NCI-H146 (cell line): ENCODE measurements at regions not wholly inside any gene's neighbourhood (a gene's known extent, or its start where the extent isn't known, plus 50 kb on each side); places are given as distances from the start of the nearest gene placed in this dataset.
"Not testable (repeated sequence)": the region's sequence is repeated elsewhere in the genome, so short reads cannot be mapped to it uniquely, and the experiment has no call there.

Experiments
- DNase-seq: peaks from one replicate; lab custom pipeline; 2025; lab: John Stamatoyannopoulos, UW

- no peak for DNase-seq
Measured at GRCh38 chr19:30870876-30871275, 478.4 kb downstream of the TSHZ3 start.

- no peak for DNase-seq
Measured at GRCh38 chr19:30865511-30865910, 483.7 kb downstream of the TSHZ3 start.

GRCh38 chr19:30864391-30865215, 484.6 kb downstream of the TSHZ3 start:
- no peak for DNase-seq

GRCh38 chr19:30862876-30863275, 486.4 kb downstream of the TSHZ3 start:
- no peak for DNase-seq

GRCh38 chr19:30861919-30862318, 487.3 kb downstream of the TSHZ3 start:
- DNase-seq = no peak

GRCh38 chr19:30857966-30858490, 485.8 kb downstream of the ZNF536 start:
- no peak for DNase-seq

- DNase-seq = no peak
Measured at GRCh38 chr19:30857388-30857787, 485.2 kb downstream of the ZNF536 start.

- DNase-seq = no peak
Measured at GRCh38 chr19:30856786-30857185, 484.6 kb downstream of the ZNF536 start.

- no peak for DNase-seq
Measured at GRCh38 chr19:30856376-30856775, 484.2 kb downstream of the ZNF536 start.

- no peak for DNase-seq
Measured at GRCh38 chr19:30855442-30855841, 483.3 kb downstream of the ZNF536 start.

GRCh38 chr19:30854661-30855060, 482.5 kb downstream of the ZNF536 start:
- DNase-seq = no peak

- no peak for DNase-seq
Measured at GRCh38 chr19:30854207-30854606, 482.0 kb downstream of the ZNF536 start.

GRCh38 chr19:30853036-30853435, 480.9 kb downstream of the ZNF536 start:
- no peak for DNase-seq

GRCh38 chr19:30852168-30852567, 480.0 kb downstream of the ZNF536 start:
- DNase-seq = no peak

GRCh38 chr19:30851646-30852045, 479.5 kb downstream of the ZNF536 start:
- no peak for DNase-seq

- DNase-seq = no peak
Measured at GRCh38 chr19:30848636-30849425, 476.6 kb downstream of the ZNF536 start.

GRCh38 chr19:30846102-30846501, 473.9 kb downstream of the ZNF536 start:
- no peak for DNase-seq

GRCh38 chr19:30842926-30843325, 470.7 kb downstream of the ZNF536 start:
- DNase-seq = no peak

- no peak for DNase-seq
Measured at GRCh38 chr19:30841934-30842333, 469.8 kb downstream of the ZNF536 start.

- DNase-seq = no peak
Measured at GRCh38 chr19:30830875-30831274, 458.7 kb downstream of the ZNF536 start.

GRCh38 chr19:30825505-30825904, 453.3 kb downstream of the ZNF536 start:
- not testable (repeated sequence) for DNase-seq

GRCh38 chr19:30824809-30825208, 452.6 kb downstream of the ZNF536 start:
- DNase-seq = no peak

- DNase-seq = no peak
Measured at GRCh38 chr19:30817965-30818567, 445.9 kb downstream of the ZNF536 start.
